WTC11 (cell line): ENCODE measurements at regions not wholly inside any gene's neighbourhood (a gene's known extent, or its start where the extent isn't known, plus 50 kb on each side); places are given as distances from the start of the nearest gene placed in this dataset.

Source experiments
- ATAC-seq: fragments of 200-7000 bp; cut with Tn5 transposase; 2 replicates; pipeline ENCODE4 v1.10.0; 2021; ENCODE audit warnings: mild to moderate bottlenecking, moderate library complexity
- CTCF ChIA-PET: fragments of 300-600 bp; sonication (Branson Sonifier 250); formaldehyde crosslinking; loops from one replicate; lab custom pipeline; 2021; ENCODE audit warnings: antibody characterized with exemption; lab: Charles Lee
- POLR2A ChIA-PET: fragments of 350-600 bp; sonication (Branson Sonifier 250); formaldehyde crosslinking; loops from one replicate; lab custom pipeline; 2021; ENCODE audit warnings: antibody characterized with exemption; lab: Charles Lee
- DNase-seq: peaks from one replicate; pipeline ENCODE4 v3.0.0; 2021; ENCODE audit warnings: low spot score
- H3K27ac Mint-ChIP-seq: 2 replicates; pipeline ENCODE4 v1.8.0; 2021; ENCODE audit warnings: mixed read lengths
- H3K27me3 Mint-ChIP-seq: 2 replicates; pipeline ENCODE4 v1.8.0; 2021; ENCODE audit warnings: low read depth, mild to moderate bottlenecking, moderate library complexity, mixed read lengths
- H3K36me3 Mint-ChIP-seq: 2 replicates; pipeline ENCODE4 v1.8.0; 2021; ENCODE audit warnings: mixed read lengths
- H3K4me1 Mint-ChIP-seq: 2 replicates; pipeline ENCODE4 v1.8.0; 2022; ENCODE audit warnings: mixed read lengths
- H3K4me3 Mint-ChIP-seq: 2 replicates; pipeline ENCODE4 v1.8.0; 2021; ENCODE audit warnings: mild to moderate bottlenecking, moderate library complexity, mixed read lengths
- H3K9me3 Mint-ChIP-seq: 2 replicates; pipeline ENCODE4 v1.8.0; 2021; ENCODE audit warnings: mixed read lengths
- ATF3 ChIP-seq: sonication (generic); formaldehyde crosslinking; conservative IDR thresholded peaks from 2 replicates; pipeline ENCODE4 v1.8.1; 2022; ENCODE audit warnings: mild to moderate bottlenecking, missing genetic modification reagents
- CBFB ChIP-seq: sonication (generic); formaldehyde crosslinking; IDR thresholded peaks from 2 replicates; pipeline ENCODE4 v1.8.1; 2022; ENCODE audit warnings: mild to moderate bottlenecking, low read depth, missing genetic modification reagents
- E2F5 ChIP-seq: sonication (generic); formaldehyde crosslinking; IDR thresholded peaks from 2 replicates; pipeline ENCODE4 v1.8.1; 2022; ENCODE audit warnings: mild to moderate bottlenecking, moderate library complexity, missing genetic modification reagents
- EMX1 ChIP-seq: fragments of 250-450 bp; sonication (Bioruptor Pico); IDR thresholded peaks from 2 replicates; pipeline ENCODE4 v1.8.0; 2021; ENCODE audit warnings: mild to moderate bottlenecking
- FOXP1 ChIP-seq: sonication (generic); formaldehyde crosslinking; IDR thresholded peaks from 2 replicates; pipeline ENCODE4 v1.8.0; 2022; ENCODE audit warnings: missing genetic modification reagents, mild to moderate bottlenecking, moderate library complexity, borderline replicate concordance
- JAZF1 ChIP-seq: fragments of 250-450 bp; sonication (Bioruptor Pico); IDR thresholded peaks from 2 replicates; pipeline ENCODE4 v1.9.0; 2021; ENCODE audit warnings: moderate library complexity, mild to moderate bottlenecking, inconsistent platforms
- NFATC4 ChIP-seq: fragments of 250-450 bp; sonication (Bioruptor Pico); IDR thresholded peaks from 2 replicates; pipeline ENCODE4 v1.9.0; 2021; ENCODE audit warnings: mild to moderate bottlenecking
- NR1H2 ChIP-seq: sonication (generic); formaldehyde crosslinking; IDR thresholded peaks from 2 replicates; pipeline ENCODE4 v1.9.0; 2021; ENCODE audit warnings: mild to moderate bottlenecking, moderate library complexity, missing genetic modification reagents
- NR3C1 ChIP-seq: sonication (generic); formaldehyde crosslinking; conservative IDR thresholded peaks from 2 replicates; pipeline ENCODE4 v1.8.1; 2023; ENCODE audit warnings: low read depth, mild to moderate bottlenecking, missing genetic modification reagents
- PRRX2 ChIP-seq: fragments of 250-450 bp; sonication (Bioruptor Pico); IDR thresholded peaks from 2 replicates; pipeline ENCODE4 v1.8.0; 2021; ENCODE audit warnings: mild to moderate bottlenecking
- TEAD4 ChIP-seq: sonication (generic); formaldehyde crosslinking; IDR thresholded peaks from 2 replicates; pipeline ENCODE4 v1.8.0; 2022; ENCODE audit warnings: mild to moderate bottlenecking, missing genetic modification reagents
- TP53 ChIP-seq: sonication (generic); formaldehyde crosslinking; IDR thresholded peaks from 2 replicates; pipeline ENCODE4 v1.8.1; 2023; ENCODE audit warnings: mild to moderate bottlenecking, missing genetic modification reagents
- ZBTB43 ChIP-seq: sonication (generic); formaldehyde crosslinking; IDR thresholded peaks from 2 replicates; pipeline ENCODE4 v1.8.1; 2023; ENCODE audit warnings: mild to moderate bottlenecking, missing genetic modification reagents
- ZNF121 ChIP-seq: sonication (generic); formaldehyde crosslinking; IDR thresholded peaks from 2 replicates; pipeline ENCODE4 v1.8.0; 2023; ENCODE audit warnings: missing genetic modification reagents
- ZNF138 ChIP-seq: sonication (generic); formaldehyde crosslinking; conservative IDR thresholded peaks from 2 replicates; pipeline ENCODE4 v1.8.1; 2022; ENCODE audit warnings: mild to moderate bottlenecking, moderate library complexity, missing genetic modification reagents
- ZNF263 ChIP-seq: sonication (generic); formaldehyde crosslinking; IDR thresholded peaks from 2 replicates; pipeline ENCODE4 v1.8.1; 2022; ENCODE audit warnings: low read depth, mild to moderate bottlenecking, moderate library complexity, missing genetic modification reagents
- ZNF671 ChIP-seq: fragments of 250-450 bp; sonication (Bioruptor Pico); IDR thresholded peaks from 2 replicates; pipeline ENCODE4 v1.8.0; 2021; ENCODE audit warnings: mild to moderate bottlenecking
- TF ChIP-seq, protein P1 (sequence below): sonication (generic); formaldehyde crosslinking; IDR thresholded peaks from 2 replicates; pipeline ENCODE4 v1.8.0; 2023; ENCODE audit warnings: missing genetic modification reagents
- TF ChIP-seq, protein P2 (sequence below): sonication (generic); formaldehyde crosslinking; IDR thresholded peaks from 2 replicates; pipeline ENCODE4 v1.8.1; 2022; ENCODE audit warnings: low read depth, missing genetic modification reagents, borderline replicate concordance
- TF ChIP-seq, protein P3 (sequence below): fragments of 250-450 bp; sonication (Bioruptor Pico); IDR thresholded peaks from 2 replicates; pipeline ENCODE4 v1.9.0; 2021; ENCODE audit warnings: mild to moderate bottlenecking, borderline replicate concordance

GRCh38 chr22:22817468-22818201 lies 70.0 kb upstream of the IGLL5 start:
- no peak overlapping the region for H3K27ac Mint-ChIP-seq
- no peak overlapping the region for H3K4me3 Mint-ChIP-seq
- H3K36me3 Mint-ChIP-seq, result no peaks in the 10 kb centered on the region
- ATAC-seq, result no peak
- TF ChIP-seq ZNF138 (no peak), NR1H2 (no peak), TP53 (no peak), ZNF121 (CRISPR knock-in tag) (no peak), FOXP1 (CRISPR knock-in tag) (no peak), EMX1 (CRISPR knock-in tag) (no peak), PRRX2 (CRISPR knock-in tag) (no peak), NFATC4 (CRISPR knock-in tag) (no peak), ZNF263 (CRISPR knock-in tag) (no peak), ZNF671 (CRISPR knock-in tag) (no peak), TEAD4 (no peak), NR3C1 (CRISPR knock-in tag) (no peak), ATF3 (no peak), JAZF1 (CRISPR knock-in tag) (no peak), ZBTB43 (CRISPR knock-in tag) (no peak), E2F5 (CRISPR knock-in tag) (no peak), CBFB (CRISPR knock-in tag) (no peak)
- TF ChIP-seq, protein P1, sequence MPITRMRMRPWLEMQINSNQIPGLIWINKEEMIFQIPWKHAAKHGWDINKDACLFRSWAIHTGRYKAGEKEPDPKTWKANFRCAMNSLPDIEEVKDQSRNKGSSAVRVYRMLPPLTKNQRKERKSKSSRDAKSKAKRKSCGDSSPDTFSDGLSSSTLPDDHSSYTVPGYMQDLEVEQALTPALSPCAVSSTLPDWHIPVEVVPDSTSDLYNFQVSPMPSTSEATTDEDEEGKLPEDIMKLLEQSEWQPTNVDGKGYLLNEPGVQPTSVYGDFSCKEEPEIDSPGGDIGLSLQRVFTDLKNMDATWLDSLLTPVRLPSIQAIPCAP (CRISPR knock-in tag), result no peak
- TF ChIP-seq, protein P2, sequence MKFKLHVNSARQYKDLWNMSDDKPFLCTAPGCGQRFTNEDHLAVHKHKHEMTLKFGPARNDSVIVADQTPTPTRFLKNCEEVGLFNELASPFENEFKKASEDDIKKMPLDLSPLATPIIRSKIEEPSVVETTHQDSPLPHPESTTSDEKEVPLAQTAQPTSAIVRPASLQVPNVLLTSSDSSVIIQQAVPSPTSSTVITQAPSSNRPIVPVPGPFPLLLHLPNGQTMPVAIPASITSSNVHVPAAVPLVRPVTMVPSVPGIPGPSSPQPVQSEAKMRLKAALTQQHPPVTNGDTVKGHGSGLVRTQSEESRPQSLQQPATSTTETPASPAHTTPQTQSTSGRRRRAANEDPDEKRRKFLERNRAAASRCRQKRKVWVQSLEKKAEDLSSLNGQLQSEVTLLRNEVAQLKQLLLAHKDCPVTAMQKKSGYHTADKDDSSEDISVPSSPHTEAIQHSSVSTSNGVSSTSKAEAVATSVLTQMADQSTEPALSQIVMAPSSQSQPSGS (CRISPR knock-in tag), result no peak
- TF ChIP-seq, protein P3, sequence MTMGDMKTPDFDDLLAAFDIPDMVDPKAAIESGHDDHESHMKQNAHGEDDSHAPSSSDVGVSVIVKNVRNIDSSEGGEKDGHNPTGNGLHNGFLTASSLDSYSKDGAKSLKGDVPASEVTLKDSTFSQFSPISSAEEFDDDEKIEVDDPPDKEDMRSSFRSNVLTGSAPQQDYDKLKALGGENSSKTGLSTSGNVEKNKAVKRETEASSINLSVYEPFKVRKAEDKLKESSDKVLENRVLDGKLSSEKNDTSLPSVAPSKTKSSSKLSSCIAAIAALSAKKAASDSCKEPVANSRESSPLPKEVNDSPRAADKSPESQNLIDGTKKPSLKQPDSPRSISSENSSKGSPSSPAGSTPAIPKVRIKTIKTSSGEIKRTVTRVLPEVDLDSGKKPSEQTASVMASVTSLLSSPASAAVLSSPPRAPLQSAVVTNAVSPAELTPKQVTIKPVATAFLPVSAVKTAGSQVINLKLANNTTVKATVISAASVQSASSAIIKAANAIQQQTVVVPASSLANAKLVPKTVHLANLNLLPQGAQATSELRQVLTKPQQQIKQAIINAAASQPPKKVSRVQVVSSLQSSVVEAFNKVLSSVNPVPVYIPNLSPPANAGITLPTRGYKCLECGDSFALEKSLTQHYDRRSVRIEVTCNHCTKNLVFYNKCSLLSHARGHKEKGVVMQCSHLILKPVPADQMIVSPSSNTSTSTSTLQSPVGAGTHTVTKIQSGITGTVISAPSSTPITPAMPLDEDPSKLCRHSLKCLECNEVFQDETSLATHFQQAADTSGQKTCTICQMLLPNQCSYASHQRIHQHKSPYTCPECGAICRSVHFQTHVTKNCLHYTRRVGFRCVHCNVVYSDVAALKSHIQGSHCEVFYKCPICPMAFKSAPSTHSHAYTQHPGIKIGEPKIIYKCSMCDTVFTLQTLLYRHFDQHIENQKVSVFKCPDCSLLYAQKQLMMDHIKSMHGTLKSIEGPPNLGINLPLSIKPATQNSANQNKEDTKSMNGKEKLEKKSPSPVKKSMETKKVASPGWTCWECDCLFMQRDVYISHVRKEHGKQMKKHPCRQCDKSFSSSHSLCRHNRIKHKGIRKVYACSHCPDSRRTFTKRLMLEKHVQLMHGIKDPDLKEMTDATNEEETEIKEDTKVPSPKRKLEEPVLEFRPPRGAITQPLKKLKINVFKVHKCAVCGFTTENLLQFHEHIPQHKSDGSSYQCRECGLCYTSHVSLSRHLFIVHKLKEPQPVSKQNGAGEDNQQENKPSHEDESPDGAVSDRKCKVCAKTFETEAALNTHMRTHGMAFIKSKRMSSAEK (CRISPR knock-in tag), result no peak
- TF ChIP-seq, all 79 proteins: peak for 0
- no peak for DNase-seq
- CTCF ChIA-PET, result interaction anchor here (0.9 to 2.4 kb wide), 6 partner anchors 10 to 142 kb away, joined by 3 to 10 read pairs (median 4); no protein-coding TSS in a partner anchor
- POLR2A ChIA-PET, result no interaction called here
- Mint-ChIP-seq H3K9me3 (no peaks in the 10 kb centered on the region), H3K4me1 (no peaks in the 10 kb centered on the region), H3K27me3 (peaks cover 96% of the 10 kb centered on the region)
